ENCODE measurements at regions not wholly inside any gene's neighbourhood (a gene's known extent, or its start where the extent isn't known, plus 50 kb on each side); places are given as distances from the start of the nearest gene placed in this dataset.

GRCh38 chr13:72205773-72206172, 338.8 kb upstream of the DACH1 start:
- Histone ChIP-seq H4K20me1 (ENCODE audit: insufficient read depth) (no peaks in the 10 kb centered on the region), H3K9ac (no peak overlapping the region), H2AFZ (ENCODE audit: low read depth) (no peak overlapping the region), H3K4me2 (no peak overlapping the region), H3K36me3 (ENCODE audit: insufficient read depth) (no peaks in the 10 kb centered on the region), H3K4me1 (ENCODE audit: low read depth, poor library complexity, severe bottlenecking) (no peaks in the 10 kb centered on the region), H3K4me3 (IDR thresholded peaks at IDR 0.05; ENCODE audit: insufficient read depth, low read depth, low read length) (no peak overlapping the region), H3K27ac (no peak overlapping the region), H3K27me3 (ENCODE audit: insufficient read depth, low read depth) (no peaks in the 10 kb centered on the region), H3K79me2 (ENCODE audit: insufficient read depth, low read depth) (no peaks in the 10 kb centered on the region)
- TF ChIP-seq CTCF (conservative IDR thresholded peaks at IDR 0.05; ENCODE audit: low read depth, low read length) = no peak

GRCh38 chr13:72204291-72204690, 337.3 kb upstream of the DACH1 start:
- no peak for TF ChIP-seq CTCF (conservative IDR thresholded peaks at IDR 0.05; ENCODE audit: low read depth, low read length)
- no peak overlapping the region for H3K27ac ChIP-seq
- no peak overlapping the region for H2AFZ ChIP-seq (ENCODE audit: low read depth)
- H3K4me1 ChIP-seq (ENCODE audit: low read depth, poor library complexity, severe bottlenecking) = no peaks in the 10 kb centered on the region
- H3K9ac ChIP-seq = no peak overlapping the region
- no peaks in the 10 kb centered on the region for H3K36me3 ChIP-seq (ENCODE audit: insufficient read depth)
- no peak overlapping the region for H3K4me3 ChIP-seq (IDR thresholded peaks at IDR 0.05; ENCODE audit: insufficient read depth, low read depth, low read length)
- no peaks in the 10 kb centered on the region for H3K79me2 ChIP-seq (ENCODE audit: insufficient read depth, low read depth)
- no peak overlapping the region for H3K4me2 ChIP-seq
- no peaks in the 10 kb centered on the region for H3K27me3 ChIP-seq (ENCODE audit: insufficient read depth, low read depth)
- no peaks in the 10 kb centered on the region for H4K20me1 ChIP-seq (ENCODE audit: insufficient read depth)

- H3K4me1 ChIP-seq (ENCODE audit: low read depth, poor library complexity, severe bottlenecking) = no peaks in the 10 kb centered on the region
- no peaks in the 10 kb centered on the region for H4K20me1 ChIP-seq (ENCODE audit: insufficient read depth)
- no peaks in the 10 kb centered on the region for H3K27me3 ChIP-seq (ENCODE audit: insufficient read depth, low read depth)
- no peak overlapping the region for H3K4me3 ChIP-seq (IDR thresholded peaks at IDR 0.05; ENCODE audit: insufficient read depth, low read depth, low read length)
- no peak overlapping the region for H2AFZ ChIP-seq (ENCODE audit: low read depth)
- no peaks in the 10 kb centered on the region for H3K36me3 ChIP-seq (ENCODE audit: insufficient read depth)
- no peaks in the 10 kb centered on the region for H3K79me2 ChIP-seq (ENCODE audit: insufficient read depth, low read depth)
- no peak for TF ChIP-seq CTCF (conservative IDR thresholded peaks at IDR 0.05; ENCODE audit: low read depth, low read length)
- no peak overlapping the region for H3K9ac ChIP-seq
- H3K27ac ChIP-seq = no peak overlapping the region
- no peak overlapping the region for H3K4me2 ChIP-seq
Observed at GRCh38 chr13:72201726-72202125, 334.7 kb upstream of the DACH1 start.

GRCh38 chr13:72199640-72200039, 332.6 kb upstream of the DACH1 start:
- no peaks in the 10 kb centered on the region for H3K79me2 ChIP-seq (ENCODE audit: insufficient read depth, low read depth)
- H3K36me3 ChIP-seq (ENCODE audit: insufficient read depth) = no peaks in the 10 kb centered on the region
- no peak overlapping the region for H3K27ac ChIP-seq
- no peaks in the 10 kb centered on the region for H4K20me1 ChIP-seq (ENCODE audit: insufficient read depth)
- H3K27me3 ChIP-seq (ENCODE audit: insufficient read depth, low read depth) = no peaks in the 10 kb centered on the region
- H3K4me3 ChIP-seq (IDR thresholded peaks at IDR 0.05; ENCODE audit: insufficient read depth, low read depth, low read length) = no peak overlapping the region
- H3K4me2 ChIP-seq = no peak overlapping the region
- no peaks in the 10 kb centered on the region for H3K4me1 ChIP-seq (ENCODE audit: low read depth, poor library complexity, severe bottlenecking)
- H2AFZ ChIP-seq (ENCODE audit: low read depth) = no peak overlapping the region
- no peak for TF ChIP-seq CTCF (conservative IDR thresholded peaks at IDR 0.05; ENCODE audit: low read depth, low read length)
- no peak overlapping the region for H3K9ac ChIP-seq
